ENCODE measurements at regions not wholly inside any gene's neighbourhood (a gene's known extent, or its start where the extent isn't known, plus 50 kb on each side); places are given as distances from the start of the nearest gene placed in this dataset.

DNA sequence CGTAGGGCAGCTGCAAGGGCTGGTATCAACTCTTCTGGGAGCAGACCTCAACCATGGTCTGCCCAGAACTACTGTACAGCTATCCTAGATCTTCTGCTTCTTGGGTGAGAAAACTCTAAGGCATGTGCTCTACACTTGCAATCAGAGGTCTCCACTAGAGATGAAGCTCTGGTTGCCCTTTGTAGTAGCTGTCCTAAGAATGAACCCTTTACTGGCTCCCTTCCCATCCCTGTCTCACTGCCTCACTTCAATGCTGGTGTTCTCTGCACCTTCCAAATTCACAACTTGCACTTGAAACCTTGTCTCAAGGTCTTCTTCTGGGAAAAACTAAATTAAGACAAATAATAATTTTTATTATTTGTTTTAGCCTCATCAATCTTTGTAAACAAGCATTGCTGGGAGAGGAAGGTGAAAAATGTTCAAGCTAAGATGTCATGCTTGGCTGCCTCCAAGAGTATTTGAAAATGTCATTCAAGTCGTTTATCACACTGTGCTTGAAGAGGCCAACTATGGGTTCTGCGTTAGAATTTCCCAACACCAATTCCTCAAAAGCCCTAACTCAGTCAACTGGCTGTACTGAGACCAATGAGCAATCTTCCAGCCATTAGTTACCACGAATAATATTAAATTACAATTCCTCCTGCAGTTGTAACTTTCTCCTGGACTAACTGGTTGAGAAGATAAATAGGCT lies 216.9 kb upstream of the ADRA1D start:
- TF ChIP-seq POLR2A (IDR thresholded peaks at IDR 0.05; ENCODE audit: low read length) (no peak), GATA1 (IDR thresholded peaks at IDR 0.05; ENCODE audit: low read depth, low read length) (no peak)

Data from erythroblast (primary cell).